T-helper 9 cell (primary cell): ENCODE measurements at regions not wholly inside any gene's neighbourhood (a gene's known extent, or its start where the extent isn't known, plus 50 kb on each side); places are given as distances from the start of the nearest gene placed in this dataset.

ENCODE experiments used
- DNase-seq: peaks from one replicate; pipeline ENCODE4 v3.0.0-alpha.2; 2020

DNA sequence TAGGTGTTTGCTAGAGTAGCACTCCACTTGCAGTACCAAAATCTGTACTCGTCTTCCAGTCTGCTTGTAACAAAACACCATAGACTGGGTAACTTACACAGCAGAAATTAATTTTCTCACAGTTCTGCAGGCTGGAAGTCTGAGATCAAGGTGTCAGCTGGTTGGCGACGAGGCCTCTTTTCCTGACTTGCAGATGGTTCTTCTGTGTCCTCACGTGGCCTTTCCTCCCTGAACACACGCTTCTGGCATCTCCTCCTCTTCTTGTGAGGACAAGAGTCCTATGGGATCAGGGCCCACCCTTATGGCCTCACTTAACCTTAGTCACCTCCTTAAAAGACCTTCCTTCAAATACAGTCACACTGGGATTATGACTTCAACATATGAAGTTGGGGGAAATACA lies 493.5 kb upstream of the MYT1L start:
- no peak for DNase-seq

DNA sequence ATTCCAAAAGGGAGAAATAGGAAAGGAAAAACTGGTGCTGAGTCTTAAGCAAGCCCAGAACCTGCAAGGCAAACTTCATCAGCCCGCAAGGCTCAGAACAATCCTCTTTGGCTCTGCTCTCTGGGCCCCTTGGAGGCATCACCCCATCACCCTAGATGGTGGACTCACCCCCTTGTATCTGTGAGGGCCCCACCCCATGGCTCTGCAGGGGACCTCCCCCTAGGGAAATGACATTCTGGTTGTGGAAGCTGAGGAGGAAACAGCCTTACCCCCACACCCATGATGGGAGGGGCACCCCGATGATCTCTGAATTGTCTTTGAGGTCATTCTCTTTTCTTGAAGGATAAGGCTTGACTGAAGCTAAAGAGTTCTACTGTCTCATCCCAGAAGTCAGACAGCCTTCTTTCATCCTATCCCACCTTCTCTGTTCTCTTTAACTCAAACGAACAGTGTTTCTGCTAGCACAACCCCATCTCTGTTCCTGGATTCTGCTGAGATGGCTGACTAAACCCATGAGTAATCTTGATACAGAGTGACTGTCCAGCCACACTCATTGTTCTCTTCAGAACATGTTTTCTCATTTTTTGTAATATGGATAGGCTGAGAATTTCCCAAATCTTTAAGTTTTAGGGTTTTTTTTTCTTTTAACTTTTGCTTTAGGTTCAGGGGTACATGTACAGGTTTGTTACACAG lies 492.1 kb upstream of the MYT1L start:
- no peak for DNase-seq

DNA sequence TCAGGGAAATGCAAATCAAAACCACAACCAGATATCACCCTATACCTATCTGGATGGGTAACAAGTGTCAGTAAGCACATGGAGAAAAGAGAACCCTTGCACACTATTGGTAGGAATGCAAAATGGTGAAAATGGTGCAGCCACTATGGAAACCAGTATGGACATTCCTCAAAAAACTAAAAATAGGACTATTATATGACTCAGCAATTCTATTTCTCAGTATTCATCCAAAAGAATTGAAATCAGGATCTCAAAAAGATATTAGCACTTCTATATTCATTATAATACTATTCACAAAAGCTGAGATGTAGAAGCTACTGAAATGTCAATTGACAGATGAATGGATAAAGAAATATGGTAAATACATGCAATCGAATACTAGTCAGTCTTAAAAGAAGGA lies 491.1 kb upstream of the MYT1L start:
- no peak for DNase-seq

DNA sequence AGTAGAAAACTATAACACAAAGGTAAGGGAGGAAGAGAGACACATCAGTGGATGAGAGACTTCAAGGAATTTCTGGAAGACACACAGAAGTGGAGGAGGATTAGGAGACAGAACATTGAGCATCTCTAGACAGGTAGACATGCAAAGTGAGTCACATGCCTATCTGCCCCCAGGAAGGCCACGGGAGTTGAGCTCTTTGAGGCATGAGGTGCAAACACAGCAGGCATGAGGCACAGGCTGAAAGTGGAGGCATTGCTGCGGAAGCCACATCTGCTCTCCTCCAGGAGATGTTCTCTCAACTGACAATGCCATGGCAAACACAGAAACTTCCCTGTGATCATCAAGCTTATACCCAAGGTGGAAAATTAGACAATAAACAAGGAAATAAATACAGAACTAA lies 481.6 kb upstream of the MYT1L start:
- DNase-seq: no peak

DNA sequence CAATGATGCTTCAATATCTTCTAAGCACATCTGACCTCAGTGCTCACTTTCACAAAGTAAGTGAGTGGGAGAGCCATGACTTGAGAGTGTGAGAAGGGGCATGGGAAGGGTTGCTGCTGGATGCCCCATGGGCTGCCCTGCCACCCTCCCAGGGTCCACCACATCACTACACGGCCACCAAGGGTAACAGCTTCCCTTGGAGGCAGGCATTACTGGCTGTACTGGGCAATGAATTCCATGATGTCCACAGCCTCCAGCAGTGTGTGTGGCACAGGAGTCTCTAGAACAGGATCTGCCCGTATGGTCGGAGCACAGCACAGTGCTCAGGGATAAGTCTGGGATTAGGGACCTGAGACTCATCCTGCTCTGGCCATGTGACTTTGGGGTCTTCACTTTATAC lies 481.0 kb upstream of the MYT1L start:
- DNase-seq: no peak

DNA sequence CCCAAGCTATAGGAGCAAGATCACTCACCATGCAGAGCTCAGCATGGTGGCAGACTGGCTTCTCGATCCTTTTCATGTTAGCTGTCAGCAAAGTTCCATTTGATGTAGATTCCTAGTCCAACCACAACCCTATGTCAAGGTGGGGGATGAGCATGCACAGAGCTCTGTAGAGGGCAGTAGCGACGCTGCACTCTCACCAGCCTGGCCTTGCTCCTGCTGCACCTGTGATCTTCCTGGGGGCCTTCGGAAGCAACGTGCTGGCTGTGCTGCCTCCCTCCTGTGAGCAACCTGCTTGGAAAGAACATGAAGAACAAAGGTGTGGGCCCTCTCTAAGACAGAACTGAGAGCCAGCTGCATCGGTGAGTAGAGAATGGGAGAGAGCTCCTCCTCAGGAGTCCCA lies 479.4 kb upstream of the MYT1L start:
- DNase-seq: no peak

DNA sequence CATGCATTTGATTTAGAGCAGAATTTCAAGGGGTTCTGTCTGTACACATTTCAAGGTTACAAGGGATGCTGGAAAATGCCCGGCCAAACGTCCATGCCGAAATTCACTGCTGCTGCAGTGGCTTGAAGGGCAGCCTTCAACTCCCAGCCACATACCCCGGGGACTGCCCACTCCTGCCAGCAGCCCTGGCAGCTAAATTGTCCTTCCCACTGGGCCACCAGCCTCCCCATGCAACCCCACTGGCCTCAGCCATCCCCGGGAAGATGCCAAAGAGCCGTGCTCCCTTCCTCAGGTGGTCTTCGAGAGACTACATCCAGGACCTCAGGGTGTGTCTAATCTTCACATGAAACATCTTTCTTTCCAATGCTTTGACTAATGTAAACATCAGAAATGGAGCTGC lies 478.7 kb upstream of the MYT1L start:
- DNase-seq: no peak

DNA sequence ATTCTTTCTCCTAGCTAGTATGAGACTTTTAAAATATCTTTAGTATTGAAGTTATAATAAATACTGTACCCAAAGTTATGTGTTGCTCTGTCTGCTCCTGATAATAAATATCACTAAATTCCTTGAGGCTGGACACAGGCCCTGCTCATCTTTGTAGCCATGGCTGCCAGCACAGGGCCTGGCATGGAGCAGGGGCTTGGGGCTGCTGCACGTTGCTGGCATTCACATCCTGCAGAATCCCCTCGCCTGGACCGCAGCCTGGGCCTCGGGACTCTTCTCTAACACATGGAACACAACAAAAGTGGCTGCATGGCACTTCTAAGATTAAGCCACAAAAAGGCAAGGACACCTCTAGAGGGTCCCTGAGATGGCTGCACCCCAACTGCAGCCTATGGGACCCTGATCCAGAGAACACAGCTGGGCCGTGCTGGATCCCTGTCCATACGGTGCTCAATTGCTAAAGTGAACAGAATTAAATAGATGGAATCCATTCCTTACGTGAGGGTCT lies 477.5 kb upstream of the MYT1L start:
- DNase-seq: no peak

DNA sequence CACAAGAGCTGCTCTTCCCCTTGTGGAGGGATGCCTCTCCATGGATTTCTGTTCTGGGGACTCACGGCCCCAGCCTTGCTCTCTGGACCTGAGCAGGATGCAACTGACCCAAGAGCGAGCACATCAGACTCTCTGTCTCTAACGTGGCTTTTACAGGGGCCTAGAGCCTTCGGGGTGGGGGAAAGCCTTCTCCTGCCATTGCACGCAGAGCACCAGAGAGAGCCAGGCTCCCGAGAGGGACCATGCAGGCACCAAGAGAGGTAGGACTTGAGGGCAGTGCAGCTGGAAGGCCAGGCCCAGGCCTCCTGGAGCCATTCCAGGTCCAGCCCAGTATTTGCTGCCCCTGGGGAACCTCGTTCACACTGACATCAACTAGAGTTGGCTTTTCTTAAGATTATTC lies 475.6 kb upstream of the MYT1L start:
- no peak for DNase-seq

DNA sequence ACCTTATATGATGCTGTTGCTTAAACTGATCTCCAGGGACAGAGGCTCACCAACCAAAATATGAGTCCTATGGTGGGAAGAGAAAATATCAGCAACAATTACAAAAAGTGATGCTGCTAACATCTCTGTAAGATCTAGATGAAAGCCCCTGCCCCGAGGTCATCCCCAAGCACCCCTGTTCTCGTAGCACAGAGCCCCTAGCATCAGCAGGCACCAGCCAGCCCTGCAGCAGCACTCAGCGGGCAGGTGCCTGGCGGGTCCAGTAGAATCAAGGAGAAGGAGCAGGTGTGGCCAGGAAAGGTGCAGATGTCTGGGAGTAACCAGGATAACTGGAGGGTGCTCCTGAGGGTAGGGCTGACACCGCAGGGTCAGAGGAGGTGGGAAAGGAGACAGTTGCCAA lies 474.2 kb upstream of the MYT1L start:
- DNase-seq: no peak

DNA sequence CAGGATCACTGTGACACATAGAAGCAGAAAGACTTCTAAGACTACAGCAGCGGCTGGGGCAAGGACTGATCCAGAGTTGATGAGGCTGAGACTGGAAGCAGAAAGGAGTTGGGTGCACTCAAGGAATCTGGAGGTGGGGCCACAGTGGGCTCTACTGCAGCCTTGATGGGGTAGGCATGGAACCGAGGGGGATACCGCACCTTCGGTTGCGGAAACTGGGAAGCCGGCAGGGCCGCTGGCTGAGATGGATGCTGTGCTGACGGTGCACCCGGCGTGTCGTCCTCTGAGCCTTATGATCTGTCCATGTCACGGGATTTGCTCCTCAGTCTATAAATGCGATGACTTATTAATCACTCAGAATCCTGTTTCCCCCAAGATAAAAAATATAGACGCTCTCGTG lies 473.5 kb upstream of the MYT1L start:
- DNase-seq: no peak

DNA sequence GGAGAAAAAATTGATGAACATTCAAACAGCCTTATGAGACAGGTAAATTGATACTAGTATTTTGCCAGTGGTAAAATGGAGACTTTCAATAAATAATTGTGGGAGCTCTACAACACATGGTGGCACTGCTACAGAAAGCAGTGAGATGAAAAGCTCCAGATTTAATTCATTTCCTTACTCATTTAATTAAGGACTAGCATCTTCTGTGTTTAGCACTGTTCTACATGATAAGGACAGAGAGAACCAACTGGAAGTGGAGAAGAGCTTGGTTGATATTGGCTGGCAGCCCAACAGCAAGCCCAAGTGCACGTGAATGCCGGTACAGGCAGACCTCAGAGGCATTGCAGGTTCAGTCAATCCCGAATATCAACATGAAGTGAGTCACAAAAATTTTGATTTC lies 470.4 kb upstream of the MYT1L start:
- no peak for DNase-seq

DNA sequence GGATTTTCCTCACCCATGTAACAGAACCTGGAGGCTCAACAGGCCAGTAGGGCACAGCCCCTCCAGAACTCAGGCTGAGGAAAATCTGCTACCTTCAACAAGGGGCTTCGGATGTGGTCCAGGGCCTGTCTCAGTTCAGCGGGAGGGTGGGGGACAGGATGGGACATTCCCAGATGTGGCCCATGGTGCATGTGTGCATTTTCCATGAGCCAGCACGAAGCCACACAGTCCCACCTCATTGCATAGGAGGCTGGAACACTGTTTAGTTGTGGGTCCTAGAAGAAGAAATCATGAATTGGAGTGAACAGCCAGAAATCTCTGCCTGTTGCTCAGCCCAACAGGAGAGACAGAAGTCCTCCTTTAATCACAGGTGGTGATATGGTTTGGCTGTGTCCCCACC lies 469.6 kb upstream of the MYT1L start:
- DNase-seq: no peak

DNA sequence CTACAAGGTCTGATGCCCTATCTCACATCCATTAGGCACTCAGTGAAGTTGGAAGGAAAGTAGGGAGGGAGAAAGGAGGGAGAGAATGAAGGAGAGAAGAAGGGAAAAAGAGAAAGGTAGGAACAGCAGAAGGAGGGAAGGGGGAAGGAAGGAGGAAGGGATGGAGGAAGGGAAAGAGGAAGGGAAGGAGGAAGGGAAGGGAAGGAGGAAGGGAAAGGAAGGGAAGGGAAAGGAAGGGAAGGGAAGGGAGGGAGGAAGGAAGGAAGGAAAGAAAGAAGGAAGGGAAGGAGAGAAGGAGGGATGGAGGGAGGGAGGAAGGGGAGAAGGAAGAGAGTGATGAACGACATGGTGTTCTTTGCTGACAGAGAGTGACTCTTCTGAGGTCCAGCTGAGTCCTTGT lies 468.9 kb upstream of the MYT1L start:
- no peak for DNase-seq

DNA sequence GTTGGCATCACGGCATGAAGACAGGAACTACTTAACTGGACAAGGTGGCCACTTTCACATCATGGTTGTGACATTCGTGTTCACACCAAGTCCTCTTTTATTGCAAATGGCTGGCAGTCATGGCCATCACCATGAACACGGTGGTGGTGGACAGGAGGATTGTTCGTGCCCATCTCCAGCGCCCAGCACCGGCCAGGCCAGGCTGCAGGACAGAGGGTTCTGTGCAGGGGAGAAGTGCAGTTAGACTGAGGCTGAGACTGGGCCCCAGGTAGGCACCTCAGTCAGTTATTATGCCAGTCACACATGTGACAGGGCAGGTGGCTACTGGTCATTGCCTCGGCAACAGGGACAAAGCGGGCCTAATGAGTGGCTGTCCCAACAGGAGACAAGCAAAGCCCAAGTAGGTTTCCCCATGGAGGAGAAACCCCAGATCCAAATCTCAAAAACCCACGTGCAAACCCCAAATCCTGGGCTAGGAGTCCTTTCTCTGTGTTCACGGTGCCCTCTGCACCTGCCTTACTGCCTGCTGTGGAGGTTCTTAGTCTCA lies 468.1 kb upstream of the MYT1L start:
- no peak for DNase-seq

DNA sequence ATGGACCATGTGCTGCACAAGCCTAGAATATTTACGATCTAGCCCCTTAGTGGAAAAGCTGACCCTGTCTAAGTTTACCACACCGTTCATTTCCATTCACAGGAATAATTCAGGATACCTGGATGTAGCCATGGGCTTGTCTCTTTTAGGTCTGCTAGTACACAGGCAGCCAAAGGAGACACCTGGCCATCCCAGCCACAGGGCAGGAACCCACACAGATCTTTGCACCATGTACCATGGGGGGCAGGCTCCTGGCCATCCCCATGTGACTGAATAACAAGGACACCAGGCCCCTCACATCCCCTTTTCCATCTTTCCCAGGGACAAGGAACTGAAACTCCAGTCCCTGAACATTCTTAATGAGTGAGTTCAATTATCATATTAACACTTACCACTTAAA lies 467.3 kb upstream of the MYT1L start:
- DNase-seq: no peak

DNA sequence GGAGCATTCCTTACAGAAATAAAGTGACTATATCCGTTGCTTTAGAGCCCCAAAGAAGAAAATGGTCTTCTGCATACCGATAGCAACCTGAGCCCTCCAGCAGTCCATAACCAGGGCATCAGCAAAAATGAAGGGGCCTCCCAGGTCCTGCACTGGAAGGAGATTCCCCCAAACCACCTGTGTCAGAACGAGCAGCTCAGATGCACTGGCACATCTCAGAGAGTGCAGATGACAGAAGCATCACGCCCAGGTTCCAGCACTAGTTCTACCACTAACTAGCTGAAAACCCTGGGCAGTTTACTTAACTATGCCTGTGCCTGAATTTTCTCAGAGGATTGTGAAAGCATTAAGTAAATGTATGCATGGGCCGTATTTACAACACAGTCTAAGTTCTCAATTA lies 466.7 kb upstream of the MYT1L start:
- no peak for DNase-seq

DNA sequence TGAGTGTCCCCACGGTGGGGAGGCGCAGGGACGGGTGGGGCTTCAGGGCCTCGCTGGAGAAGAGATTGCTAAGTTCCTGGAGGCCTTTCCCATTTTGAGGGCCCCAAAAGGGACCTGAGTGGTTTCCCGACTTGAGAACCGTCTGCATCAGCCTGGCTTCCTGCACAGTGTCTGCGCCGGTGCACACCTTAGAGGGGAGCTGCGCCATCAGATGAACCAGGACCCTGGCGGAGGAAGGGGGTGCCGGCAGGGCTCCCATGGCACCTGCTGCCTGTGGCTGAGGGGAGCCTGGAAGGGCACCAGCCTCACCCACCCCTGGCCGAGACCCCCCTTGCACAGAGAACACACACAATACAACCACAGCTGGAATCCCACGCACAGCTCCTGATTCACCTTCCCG lies 465.1 kb upstream of the MYT1L start:
- DNase-seq: no peak

DNA sequence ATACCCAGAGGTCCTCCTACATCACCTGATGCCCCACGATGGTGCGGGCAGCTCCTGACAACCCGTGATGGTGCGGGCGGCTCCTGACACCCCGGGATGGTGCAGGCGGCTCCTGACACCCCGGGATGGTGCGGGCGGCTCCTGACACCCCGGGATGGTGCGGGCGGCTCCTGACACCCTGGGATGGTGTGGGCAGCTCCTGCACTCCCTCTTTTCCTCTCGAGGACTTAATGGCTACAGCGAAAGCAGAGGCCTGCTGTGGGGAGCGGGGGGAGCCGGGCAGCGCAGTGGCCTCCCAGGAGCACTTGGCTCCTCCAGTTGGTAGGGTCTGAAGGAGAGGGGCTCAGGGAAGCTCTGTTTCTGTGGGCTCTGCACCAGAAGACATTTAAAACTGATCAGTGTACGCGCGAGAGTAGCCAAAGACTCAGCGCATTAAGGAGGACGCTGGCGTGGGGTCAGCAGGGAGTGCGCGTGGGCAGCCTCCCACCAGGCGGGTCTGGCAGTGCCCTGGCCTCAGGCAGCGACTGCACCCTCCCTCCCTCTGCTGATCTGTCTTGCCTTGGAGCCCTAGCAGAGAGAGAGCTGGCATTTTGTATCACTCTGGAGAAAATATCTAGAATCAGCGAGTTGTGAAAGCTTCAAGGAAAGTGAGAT lies 464.5 kb upstream of the MYT1L start:
- DNase-seq: no peak

DNA sequence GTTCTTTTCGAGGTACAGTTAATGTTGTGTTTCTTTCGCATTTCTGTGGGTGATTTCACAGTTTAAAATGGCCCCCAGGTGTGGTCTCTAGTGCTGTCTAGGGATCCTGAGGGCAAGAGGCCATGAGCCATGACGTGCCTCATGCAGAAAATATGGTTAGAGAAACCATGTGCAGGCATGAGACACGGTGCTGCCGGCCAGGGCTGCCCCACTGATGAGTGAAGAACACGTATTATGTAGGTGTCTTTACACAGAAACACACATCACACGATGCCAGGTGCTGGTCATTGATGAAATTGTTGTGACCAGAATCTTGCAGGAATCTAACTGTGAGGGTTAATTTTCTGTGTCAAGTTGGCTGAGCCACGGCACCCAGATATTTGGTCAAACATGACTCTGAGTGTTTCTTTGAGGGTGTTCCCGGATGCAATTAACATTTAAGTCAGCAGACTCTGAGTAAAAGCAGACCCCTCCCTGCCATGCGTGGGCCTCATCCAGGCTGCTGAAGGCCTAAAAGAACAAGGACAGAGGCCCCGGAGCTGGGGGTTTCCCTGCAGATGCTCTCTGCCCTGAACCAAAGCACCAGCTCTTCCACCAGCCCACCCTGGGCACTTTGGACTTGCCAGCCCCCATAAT lies 463.0 kb upstream of the MYT1L start:
- DNase-seq: no peak

DNA sequence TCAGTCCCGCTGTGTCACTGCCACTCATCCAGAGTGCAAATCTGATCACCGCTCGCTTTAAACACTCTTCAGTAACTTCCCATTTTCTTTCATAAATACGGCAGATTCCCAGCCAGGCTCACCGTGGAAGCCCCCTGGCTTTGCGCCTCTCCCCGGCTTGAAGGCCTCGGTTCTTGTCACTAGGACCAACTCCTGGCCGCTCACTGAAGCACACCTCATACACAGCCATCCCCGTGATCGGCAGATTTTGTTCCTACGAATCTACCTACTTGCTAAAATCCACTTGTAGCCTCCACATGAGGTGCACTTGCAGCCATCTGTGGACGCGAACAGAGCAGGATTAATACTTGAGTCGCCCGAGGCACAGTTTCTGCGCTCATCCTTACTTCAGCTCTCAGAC lies 462.4 kb upstream of the MYT1L start:
- DNase-seq: no peak

DNA sequence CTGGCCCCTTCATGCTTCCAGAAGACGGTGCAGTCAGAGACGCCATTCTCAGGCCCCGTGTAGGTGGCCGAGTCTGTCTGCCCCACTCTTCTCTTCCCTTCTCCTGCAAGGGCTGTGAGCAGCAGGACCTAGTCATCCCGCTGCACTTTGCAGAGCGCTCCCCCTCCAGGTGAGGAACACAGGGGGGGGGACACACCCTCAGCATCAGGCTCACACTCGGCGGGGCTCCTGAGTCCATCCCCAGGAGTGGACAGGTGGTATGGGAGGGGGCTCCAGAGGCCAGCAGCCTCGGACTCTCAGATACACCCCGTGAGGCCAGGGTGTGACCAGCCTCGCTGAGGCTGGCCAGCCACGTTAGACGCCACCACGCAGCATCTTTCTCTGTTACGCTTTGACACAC lies 460.5 kb upstream of the MYT1L start:
- DNase-seq: no peak

DNA sequence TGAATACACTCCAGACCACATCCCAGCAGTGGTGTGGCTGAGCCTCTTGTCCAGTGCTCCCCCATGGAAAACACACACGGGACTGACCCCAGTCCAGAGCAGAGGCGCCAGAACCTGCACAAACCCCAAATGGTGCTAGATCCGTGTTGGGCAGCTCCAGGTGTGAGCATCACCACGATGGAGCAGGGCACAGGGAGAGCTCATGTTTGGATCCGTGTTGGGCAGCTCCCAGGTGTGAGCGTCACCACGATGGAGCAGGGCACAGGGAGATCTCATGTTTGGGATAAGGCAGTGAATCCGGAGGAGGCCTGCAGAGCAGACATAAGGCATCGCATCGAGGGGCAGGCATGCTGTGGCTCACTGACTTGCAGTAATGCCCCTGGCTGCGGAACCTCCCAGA lies 460.0 kb upstream of the MYT1L start:
- no peak for DNase-seq

DNA sequence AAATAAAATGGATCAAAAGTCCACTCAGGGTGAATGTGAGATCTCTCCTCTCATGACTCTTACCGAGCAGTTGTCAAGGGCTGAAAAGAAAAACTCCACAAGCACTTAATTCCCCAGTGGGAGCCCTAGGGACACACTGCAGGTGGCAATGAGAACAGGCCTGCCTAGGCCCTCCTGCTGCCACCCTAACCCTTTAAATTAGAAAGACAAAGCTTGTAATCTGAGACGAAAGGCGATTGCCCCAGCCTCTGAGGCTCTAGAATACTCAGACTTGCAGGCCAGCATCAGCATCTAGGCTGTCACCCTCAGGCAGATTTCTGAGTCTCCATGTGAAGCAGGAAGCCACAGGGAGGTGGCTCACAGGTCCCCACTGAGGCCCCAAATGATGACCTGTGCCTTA lies 457.0 kb upstream of the MYT1L start:
- no peak for DNase-seq
